IPS DF 4.7 (cell line): ENCODE measurements at regions not wholly inside any gene's neighbourhood (a gene's known extent, or its start where the extent isn't known, plus 50 kb on each side); places are given as distances from the start of the nearest gene placed in this dataset.
"Not testable (repeated sequence)": the region's sequence is repeated elsewhere in the genome, so short reads cannot be mapped to it uniquely, and the experiment has no call there.

Experiments
- DNase-seq: peaks from one replicate; pipeline ENCODE4 v3.0.0-alpha.2; 2013; ENCODE audit warnings: low spot score; ENCODE audit errors: extremely low read depth

DNA sequence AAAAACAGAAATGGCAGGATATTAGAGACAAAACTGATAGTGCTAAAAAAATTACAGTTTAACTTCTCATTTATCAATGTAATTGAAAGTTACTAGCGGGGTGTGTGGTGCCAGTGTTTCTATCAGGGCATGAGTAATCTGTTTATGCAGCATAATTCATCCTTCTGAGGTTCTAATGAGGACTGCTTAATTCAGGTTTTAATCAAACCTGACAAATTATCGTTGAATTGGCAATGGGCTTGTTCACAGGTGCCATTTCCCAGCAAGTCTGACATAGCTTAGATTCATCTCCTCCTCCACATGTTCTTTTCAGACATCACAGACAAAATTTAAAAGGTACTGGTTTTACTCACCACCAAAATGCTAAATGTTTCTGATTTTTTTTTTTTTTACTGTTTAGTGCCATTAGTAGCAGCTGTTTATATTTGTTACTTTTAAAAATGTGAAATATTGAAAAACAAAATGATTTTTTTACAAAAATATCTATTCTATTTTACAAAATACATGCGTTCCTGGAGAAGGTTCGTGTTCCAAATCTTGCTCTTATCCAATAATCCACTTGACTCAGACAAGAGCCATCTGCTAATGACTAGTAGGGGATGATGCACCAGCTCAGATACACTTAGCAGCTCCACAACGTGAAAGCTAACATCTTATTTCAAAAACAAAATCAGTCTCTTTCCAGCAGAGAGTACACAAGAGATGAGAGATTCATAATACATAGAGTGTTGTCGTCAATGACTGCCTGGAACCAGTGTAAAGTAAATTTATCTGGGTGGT is 447.7 kb upstream of the DPPA4 start:
- DNase-seq: no peak

DNA sequence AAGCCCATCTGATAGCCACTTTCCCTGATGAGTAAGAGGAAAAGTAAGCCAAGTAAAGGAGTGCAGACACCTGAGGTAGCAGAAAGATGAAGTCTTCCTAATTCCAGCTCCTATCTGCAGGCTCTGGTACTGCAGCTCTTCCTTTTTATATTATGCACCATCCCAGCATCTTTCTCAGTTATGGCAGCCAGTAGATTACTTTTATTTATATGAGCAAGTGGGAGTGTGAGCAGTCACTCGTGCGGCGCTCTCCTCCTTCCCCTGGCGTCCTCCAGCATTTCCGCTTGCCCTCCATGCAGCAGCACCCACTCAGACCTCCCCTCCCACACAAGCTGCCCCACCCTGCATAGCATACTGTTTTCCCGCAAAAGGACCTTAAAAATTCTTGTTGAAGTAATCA is 465.9 kb upstream of the DPPA4 start:
- DNase-seq: no peak

DNA sequence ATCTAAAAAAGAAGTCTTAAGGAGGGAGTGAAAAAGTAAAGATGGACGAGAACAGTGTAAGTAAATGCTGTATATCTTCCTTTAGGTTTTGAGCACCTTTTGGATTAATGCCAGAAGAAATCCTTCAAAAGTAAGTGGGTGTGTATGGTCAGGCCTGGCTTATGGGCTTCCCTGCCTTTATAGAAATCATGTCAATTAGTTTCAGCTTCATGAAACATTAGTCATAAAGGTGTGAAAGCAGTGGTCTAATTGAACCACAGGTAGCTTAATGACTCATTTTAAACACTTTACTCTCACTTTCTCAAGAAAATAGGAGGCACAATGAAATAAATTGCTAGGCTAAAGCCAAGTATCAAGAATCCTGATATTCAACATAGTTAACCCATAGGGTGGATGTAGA is 467.4 kb upstream of the DPPA4 start:
- no peak for DNase-seq

DNA sequence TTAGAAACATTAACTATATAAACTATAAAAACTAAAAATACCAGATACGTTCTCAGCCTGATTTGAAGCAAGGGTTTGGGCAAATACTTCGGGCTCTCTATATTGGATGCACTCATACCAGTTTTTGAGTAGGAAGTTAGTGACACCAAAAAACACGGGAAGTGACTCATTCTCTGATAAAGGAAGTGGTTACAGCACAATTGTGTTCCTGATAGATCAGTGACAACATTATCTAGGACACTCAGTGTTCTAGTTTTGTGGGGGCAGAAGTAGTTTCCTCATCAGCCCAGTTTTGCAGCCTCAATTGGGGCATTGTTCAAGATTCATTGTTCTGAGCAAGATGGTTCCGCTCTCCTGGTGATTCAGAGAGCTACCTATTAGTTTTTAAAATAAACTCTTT is 469.6 kb upstream of the DPPA4 start:
- no peak for DNase-seq

DNA sequence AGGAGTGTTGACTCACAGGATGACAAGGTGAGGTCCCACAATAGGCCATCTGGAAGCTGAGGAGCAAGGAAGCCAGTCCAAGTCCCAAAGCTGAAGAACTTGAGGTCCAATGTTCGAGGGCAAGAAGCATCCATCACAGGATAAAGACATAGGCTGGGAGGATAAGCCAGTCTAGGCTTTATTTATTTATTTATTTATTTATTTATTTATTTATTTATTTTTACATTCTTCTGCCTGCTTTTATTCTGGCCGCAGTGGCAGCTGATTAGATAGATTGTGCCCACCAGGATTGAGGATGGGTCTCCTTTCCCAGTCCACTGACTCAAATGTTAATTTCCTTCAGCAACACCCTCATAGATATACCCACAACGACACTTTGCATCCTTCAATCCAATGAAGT is 472.2 kb upstream of the DPPA4 start:
- DNase-seq: no peak

DNA sequence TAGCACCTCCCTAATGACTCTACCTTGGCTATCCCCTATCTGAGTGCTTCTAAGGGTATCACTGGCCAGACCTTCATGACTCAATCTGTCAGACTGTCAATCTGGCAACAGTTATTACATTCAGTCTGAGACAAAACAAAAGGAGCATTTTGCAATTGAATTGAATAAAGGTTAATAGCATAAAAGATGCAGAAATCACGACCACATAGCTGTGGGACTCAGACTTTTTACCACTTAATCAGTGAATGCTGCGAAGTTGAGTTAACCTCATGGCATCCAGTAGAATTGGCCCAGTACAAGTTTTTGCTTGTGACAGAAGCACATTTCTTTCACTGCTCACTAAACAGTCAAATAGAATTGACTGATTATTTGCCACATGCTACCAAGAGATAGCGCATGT is 480.7 kb upstream of the DPPA4 start:
- DNase-seq: no peak

DNA sequence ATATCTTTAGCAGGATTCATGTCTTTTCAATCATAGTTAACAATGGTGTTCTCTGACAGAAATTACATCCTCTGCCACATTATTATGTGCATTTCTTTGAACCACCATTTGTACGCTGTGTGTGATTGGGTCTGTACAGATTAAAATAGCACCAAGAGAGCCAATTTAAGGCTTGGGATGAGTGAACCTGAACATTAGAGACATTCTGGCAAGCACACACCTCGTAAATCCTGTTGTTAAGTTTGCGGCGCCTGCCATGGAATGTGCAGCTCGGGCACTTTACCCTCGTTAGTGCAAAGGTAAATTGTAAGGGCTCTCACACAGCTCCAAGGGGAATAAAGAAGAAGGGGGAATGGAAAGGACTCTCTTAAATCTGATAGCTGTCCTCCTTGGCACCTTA is 482.4 kb upstream of the DPPA4 start:
- no peak for DNase-seq

DNA sequence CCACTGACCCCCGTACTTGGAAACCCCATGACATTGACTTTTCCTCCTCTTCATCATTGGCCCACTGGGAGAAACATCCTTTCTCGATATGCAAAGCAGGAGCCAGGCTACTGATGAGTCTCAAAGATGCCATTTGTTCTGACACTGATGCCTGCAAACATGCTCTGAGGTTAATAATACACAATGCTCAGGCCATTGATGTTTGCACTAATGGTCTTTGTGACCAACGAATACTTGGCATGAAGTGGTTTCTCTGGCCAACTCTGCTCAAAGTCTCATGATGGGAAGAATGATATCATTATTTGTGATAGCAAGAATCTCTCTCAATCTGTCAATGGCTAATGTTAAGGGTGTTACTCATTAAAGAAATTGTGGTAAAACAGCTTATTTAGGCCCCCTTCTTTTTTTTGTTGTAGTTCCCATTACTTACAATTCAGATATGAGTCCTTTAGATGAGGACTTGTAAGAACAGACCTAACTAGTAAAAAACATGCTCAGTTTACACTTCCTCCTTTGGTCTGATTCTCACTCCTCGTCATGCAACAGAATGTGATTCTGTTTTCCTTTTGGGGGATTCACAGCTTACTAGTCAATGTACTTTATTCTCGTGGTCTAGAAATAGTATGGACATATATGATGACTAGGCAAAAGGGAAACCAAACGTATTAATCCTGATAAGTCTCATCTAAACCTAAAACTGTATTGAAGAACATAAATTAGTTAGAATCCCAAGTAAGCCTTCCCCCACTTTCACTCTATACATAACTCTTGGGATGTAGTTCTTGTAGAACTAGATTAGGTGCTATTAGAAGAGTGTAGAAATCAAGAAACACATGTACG is 488.8 kb upstream of the DPPA4 start:
- DNase-seq: no peak

DNA sequence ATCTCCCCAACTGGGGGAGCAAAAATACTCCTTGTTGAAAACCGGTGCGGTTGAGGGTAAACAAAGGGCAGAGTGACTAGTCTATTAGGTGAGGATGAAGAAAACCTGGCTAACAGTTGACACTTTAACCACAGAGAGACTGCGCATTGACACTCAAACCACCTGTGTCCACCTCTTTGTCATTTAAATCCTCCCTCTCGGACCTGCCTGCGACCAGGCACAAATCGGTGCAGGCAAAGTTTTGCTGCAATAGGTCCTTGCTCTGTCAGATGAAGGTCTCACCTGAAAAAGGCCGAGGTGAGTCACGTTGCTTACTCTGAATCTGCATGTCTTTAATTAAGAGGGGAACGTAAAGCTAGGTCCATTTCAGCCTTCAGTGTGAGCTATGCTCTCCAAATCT is 494.1 kb upstream of the DPPA4 start:
- peak; percentile 56 for DNase-seq

DNA sequence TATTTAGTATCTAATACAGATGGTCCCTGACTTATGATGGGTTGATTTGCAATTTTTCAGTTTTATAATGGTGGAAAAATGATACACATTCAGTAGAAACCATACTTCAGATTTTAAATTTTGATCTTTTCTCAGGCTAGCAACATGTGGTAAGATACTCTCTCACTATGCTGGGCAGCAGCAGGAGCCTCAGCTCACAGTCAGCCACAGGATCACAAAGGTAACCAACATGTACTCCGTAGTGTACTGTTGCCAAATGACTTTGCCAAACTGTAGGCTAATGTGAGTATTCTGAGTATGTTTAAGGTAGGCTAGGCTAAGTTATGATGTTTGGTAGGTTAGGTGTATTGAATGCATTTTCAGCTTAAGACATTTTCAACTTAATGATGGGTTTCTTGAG is 498.6 kb upstream of the DPPA4 start:
- DNase-seq: no peak

DNA sequence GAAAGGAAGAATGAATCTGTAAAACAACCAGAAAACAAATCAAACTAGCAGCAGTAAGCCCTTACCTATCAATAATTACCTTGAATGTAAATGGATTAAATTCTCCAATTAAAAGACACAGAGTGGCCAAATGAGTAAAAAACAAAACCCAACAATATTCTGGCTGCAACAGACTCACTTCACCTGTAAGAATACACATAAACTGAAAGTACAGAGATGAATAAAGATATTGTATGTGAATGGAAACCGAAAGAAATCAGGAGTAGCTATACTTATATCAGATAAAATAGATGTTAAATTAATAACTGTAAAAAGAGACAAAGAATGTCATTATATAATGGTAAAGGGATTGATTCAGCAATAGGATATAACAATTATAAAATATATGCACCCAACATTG is 514.5 kb upstream of the DPPA4 start:
- DNase-seq: no peak

DNA sequence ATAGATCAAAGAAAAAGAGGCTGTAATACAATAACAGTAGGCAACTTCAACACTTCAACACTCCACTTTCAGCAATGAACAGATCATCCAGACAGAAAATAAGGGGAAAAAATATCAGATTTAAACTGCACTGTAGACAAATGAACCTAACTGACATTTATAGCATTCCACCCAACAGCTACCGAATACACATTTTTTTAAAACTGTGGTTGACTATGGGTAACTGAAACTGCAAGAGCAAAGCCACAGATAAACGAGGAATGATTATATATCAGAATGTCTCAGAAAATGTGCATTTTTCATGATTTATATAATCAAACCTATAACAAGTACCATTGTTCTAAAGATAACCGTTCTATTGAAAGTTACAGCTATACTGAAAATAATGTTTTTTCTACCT is 514.9 kb upstream of the DPPA4 start:
- DNase-seq: no peak

DNA sequence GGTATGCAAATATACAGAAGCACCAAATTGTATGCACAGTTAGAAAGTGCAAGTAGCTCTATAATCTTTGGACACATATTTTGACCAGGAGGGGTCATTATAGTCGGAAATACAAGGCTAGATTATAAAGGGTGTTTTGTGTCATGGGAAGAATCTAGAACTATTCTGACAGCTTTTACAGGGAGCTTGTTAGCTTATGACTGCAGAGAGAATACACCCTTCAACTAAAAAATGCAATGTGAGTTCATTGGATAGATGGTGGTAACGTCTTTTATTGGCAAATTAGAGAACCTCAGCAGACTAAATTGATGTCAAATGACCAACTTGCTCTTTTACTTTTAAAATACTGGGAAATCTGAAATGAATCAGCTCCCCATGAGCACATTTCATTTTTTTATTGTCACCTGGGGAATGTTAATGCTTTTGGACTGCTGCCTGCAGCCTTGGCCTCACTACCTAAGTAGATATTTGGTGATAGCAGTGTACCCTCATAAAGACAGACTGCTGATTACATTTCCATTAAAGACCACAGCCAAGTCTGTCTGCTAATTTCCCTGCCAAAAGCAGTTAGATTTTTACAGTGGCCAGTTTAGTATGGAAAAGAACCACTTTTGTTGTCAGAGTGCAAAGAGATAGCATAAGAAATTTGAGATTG is 515.9 kb upstream of the DPPA4 start:
- no peak for DNase-seq

DNA sequence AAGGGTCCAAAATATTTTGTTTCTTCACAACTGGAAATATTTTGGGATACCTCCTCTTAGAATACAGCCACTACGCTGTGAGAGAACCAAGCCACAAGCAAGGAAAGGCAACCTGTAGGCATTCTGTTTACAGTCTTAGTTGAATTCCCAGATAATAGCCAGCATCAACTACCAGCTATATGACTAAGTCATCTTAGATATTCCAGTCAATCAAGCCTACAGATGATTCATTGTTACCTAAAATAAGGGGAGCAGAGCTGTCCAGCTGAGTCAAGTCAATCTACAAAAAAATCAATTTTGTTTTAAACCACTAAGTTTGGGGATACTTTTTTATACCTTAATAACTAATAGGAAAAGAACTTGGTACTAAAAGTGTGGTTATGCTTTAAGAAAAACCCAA is 526.4 kb upstream of the DPPA4 start:
- no peak for DNase-seq

DNA sequence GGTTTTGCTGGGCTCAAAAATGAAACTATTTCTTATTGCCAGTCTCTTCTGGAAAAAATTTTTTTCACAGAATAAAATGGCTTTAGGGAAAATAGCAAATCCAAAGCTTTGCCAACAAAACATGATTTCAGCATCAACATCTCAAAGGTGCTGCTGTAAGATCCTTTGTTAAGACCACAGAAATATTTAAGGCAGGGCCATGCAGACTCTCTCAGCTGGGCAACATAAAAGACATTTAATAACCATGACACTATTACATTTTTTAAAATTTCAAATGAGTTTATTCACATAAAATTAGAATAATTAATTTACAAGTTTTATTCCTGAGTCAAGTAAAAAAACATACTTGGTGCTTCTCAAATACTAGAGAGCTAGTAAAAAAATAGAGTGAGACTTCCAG is 527.1 kb upstream of the DPPA4 start:
- no peak for DNase-seq

DNA sequence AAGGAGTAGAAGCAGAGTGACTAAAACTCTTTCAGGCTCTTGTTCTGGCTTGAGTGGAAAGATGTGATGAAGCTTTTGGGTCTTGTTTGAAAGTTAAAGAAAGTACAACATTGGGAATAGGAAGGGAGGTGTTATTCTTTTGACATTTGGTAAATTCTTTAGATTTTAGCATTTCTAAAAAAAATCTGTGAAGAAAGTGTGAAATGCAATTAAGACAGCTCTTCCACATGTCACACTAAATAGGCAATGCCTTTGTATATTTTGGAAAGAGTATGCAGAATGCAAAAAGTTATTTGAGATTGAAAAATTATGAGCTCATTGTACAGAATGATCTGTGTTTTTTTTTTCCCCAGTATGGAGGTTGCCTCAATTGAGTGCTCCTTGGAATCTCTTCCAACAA is 532.2 kb upstream of the DPPA4 start:
- DNase-seq: no peak

DNA sequence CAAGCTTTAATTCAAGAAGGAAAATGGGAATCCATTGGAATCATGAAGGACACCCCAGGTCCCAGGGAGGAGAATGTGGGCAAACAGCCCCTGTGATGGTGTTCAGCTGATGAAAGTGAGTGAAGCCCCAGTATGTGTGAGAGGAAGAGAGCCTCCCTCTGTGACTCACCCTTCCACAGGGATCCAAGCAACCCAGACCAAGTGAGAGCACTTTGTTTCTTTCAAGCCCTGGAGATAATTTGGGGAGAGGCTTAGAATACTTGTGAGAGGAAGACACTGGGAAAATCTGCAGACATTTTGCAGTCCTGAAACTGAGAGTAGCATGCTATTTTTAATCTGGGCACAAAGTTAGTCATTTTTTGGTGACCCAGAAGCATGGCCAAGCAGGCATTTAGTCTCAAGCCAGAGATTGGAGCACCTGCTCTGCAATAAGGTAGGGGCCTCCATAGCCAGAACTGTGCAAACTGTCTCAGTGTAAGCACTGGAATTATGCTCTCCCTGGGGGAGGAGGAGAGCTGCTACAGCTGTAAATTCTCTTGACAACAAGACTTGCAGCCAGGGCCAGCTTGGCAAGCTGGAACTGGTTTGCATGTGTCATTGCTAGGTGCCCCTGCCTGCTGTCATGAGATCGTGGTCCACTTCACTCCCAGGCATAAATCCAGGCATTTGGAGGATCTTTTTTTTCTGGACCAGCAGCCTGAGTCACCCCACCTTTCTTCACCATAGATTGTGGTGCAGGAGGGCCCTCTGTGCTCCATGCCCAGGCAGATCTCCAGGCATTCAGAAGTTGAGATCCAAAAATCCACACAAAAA is 537.8 kb upstream of the DPPA4 start:
- DNase-seq: no peak

DNA sequence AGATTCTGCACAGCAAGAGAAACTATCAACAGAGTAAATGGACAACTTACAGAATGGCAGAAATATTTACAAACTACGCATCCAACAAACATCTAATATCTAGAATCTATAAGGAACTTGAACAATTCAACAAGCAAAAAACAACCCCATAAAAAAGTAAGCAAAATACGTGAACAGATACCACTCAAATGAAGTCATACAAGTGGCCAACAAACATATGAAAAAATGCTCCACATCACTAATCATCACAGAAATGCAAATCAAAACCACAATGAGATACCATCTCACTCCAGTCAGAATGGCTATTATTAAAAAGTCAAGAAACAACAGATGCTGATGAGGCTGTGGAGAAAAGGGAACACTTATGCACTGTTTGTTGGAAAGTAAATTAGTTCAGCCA is 540.3 kb upstream of the DPPA4 start:
- not testable (repeated sequence) for DNase-seq

DNA sequence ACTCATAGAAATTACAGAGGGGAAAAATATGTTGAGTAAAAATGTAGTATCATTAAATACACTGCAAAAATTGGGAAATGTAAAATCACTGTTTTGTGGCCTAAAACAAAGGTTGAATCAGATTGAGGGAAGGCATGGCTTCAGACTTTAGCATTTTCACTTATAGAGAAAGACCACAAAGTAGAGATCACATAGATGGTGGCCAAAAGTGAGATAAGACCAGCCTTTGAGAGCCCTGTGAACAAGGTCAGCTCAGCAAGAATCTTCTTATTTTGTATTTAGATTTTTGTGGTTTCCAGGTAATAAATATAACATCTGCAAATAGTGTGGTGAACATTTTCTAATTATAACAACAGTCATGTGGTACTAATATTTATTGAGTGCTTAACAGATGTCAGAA is 544.8 kb upstream of the DPPA4 start:
- DNase-seq: no peak

DNA sequence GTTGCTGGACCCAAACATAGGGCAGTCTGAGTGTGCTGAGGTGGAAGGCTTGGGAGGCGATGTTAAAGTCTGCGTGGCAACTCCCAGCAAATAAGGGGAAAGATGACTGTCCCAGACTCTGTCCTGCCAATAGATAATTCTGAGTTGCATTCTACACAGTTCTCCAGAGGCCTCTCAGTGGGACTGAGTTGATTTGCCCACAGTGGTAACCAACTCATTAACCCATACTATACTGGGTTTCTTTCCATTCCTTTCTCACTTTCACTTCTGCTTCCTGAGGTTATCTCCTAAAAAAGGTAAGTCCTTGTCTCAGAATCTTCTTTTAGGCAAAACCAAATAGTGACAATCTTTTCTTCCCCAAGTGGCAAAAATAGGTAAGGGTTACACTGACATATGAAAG is 549.9 kb upstream of the DPPA4 start:
- no peak for DNase-seq

DNA sequence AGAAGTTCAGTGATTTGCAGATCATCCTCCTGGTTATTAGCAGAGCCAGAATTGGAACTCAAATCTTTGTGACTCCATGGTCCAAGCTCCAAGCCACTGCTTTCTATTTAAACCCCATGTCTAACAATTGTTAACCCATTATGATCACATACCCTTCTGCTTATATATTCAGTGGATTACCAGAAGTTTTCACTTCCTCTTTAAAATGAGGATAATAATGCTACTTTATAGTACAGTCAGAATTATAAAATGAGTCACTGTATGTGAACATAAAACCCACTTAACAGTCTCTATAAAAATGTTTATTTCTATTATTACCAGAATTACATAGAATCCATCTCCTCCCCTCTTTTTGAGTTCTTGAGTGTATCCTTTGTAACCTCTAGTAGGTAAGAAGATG is 550.7 kb upstream of the DPPA4 start:
- DNase-seq: no peak

DNA sequence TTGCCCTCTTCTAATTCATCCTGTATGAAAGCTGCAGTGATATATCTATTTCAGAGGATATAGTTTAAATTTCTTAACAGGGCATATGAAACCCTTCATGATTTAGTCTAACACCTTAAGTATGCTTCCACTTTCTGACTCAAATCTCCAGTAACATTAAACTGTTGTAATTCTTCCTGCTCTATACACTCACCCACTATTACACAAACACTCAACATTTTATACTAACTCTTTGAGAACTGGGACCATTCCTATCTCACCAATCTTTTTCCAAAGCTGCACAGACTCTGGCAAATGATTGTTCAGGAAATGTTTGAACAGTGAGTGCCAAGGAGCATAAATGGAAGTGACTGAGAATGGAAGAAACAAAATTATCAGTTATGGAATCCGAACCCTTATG is 560.4 kb upstream of the DPPA4 start:
- DNase-seq: no peak
